ENCODE measurements at regions not wholly inside any gene's neighbourhood (a gene's known extent, or its start where the extent isn't known, plus 50 kb on each side); places are given as distances from the start of the nearest gene placed in this dataset.
A peak's percentile ranks its signal among the peaks of the same experiment; 100 is the strongest.

- DNase-seq (ENCODE audit: low read depth in 2 of 2) = no peak
These were observed 81.0 kb upstream of the LRRC55 start for GRCh38 chr11:57100638-57101331.

DNA sequence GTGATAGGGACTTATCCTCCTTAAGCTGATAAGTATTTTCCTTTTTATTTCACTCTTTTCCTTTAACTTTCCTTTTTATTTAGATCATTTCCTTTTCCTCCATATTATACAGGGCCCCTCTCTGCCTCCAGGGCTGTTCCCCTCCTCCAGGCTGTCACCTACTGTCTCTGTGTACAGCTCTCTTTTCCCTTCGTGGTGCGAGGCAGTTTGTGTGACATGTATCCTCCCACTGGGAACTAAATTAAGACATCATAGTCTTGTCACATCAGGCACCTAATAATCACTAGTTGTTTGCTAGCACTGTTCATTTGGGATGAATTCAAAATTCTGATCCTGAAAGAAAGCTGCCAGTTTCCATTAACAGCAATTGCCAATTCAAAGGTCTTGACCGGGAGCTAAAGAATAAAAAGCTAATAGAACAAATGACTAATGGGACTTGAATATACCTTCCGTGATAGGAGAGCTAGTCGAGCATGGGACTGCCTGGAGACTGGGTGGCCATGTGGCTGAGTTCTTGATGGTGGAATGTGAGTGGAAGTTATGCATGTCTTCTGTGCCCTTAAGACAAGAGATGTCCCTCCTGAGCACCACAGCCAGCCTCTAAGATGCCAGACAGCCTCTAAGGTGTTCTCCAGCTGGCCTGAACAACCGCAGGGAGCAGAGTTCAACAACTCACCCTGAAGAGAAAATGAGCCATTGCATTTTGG is 77.7 kb upstream of the LRRC55 start:
- no peak for DNase-seq (ENCODE audit: low read depth in 2 of 2)

GRCh38 chr11:57109331-57109730 is 72.4 kb upstream of the LRRC55 start:
- no peak for DNase-seq (ENCODE audit: low read depth in 2 of 2)

DNA sequence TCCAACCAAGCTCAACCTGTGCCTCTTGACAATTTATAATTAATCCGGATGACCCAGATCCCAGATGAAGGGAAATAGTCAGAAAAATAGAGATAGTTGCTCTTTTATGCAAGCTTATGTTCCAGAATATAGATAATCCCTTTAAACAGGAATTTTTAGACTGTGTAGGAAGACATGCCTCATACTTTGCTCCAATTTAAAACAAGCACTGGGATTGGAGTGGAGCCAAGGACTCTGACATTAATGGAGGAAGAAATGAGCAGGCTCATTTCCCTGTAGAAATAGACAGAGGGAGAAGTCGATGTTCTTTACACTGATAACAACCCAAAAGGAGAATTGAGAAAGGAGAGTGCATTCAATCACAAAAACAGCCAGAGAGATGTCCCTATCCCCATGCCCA is 70.1 kb upstream of the LRRC55 start:
- DNase-seq (ENCODE audit: low read depth in 2 of 2) = no peak

DNA sequence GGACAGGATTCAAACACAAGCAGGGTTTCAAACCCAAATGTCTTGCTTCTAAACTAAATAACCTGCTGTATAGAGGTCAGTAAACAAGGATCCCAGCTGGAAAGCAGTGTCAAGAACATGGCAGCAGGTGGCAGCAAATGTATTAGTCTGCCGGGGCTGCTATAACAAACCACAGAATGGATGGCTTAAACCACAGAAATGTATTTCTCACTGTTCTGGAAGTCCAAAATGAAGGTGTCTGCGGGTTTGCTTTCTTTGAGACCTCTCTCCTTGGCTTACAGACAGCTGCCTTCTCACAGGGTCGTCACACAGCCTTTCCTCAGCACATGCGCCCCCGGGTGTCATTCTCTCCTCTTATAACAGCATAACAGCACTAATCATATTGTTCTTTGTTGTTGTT is 65.1 kb upstream of the LRRC55 start:
- DNase-seq (ENCODE audit: low read depth in 2 of 2) = peak in 1 of 2 experiments; percentile 17

GRCh38 chr11:57120192-57120965 is 61.4 kb upstream of the LRRC55 start:
- no peak for DNase-seq (ENCODE audit: low read depth in 2 of 2)

GRCh38 chr11:57121996-57122395 is 59.8 kb upstream of the LRRC55 start:
- DNase-seq (ENCODE audit: low read depth in 2 of 2) = no peak

DNA sequence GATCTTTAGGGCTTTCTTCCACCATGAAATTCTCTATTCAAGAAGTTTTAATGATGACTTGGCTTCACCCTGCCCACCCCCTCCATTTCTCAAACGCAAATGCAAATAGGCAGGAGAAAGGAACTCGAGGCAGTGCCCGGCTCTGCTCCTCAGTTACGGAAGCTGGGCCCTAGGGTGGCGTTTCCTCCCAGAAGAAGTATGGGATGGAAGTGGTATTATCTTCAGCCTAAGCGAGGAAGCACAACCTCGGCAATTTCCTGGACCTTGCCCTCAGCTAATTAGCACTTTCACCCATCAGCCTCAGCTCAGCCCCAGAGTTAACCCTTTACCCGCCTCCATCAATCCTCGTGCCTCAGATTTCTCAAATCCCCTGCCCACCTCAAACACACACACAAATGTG is 58.2 kb upstream of the LRRC55 start:
- no peak for DNase-seq (ENCODE audit: low read depth in 2 of 2)

DNA sequence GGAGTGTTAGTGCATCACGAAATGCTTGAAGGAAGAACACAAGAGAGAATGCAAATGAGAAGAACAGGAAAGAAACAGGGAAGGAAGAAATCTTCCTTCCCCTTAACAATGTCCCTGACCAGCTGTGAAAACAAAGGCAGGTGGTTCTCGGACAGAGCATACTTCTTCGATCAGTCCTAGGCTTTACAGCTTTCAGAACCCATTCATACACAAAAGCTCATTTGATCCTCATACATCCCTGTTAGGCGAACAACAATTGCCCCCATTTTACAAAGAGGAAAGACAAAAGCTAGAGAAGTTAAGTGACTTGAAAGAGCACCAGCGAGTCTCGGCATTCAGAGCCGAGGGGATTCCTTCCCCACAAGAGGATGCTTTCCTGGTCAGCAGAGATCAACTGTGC is 57.2 kb upstream of the LRRC55 start:
- no peak for DNase-seq (ENCODE audit: low read depth in 2 of 2)

DNA sequence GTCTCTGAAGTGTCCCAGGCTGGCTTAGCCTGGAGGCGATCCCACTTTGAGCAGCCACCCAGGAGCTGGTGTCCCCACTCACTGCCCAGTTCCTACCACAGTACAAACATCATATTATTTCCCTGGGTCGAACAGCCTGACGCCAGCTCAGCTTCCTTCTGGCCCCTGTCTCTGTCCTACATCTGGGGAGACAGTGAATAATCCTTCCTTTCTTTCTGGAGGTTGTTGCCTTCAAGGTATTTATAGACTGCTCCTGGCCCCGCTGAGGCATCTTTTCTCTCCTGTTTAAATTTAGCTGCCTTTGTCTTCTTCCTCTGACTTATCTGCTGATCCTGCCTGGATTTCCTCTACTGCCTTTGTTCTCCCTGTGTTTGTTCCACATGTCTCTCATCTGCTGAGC is 56.8 kb upstream of the LRRC55 start:
- DNase-seq (ENCODE audit: low read depth in 2 of 2) = no peak

- DNase-seq (ENCODE audit: low read depth in 2 of 2) = no peak
These were observed 54.9 kb upstream of the LRRC55 start for GRCh38 chr11:57126766-57127400.

- no peak for DNase-seq (ENCODE audit: low read depth in 2 of 2)
These were observed 50.5 kb upstream of the LRRC55 start for GRCh38 chr11:57131080-57131790.

All from fibroblast of skin of left biceps (primary cell).